ENCODE measurements at regions not wholly inside any gene's neighbourhood (a gene's known extent, or its start where the extent isn't known, plus 50 kb on each side); places are given as distances from the start of the nearest gene placed in this dataset.

DNA sequence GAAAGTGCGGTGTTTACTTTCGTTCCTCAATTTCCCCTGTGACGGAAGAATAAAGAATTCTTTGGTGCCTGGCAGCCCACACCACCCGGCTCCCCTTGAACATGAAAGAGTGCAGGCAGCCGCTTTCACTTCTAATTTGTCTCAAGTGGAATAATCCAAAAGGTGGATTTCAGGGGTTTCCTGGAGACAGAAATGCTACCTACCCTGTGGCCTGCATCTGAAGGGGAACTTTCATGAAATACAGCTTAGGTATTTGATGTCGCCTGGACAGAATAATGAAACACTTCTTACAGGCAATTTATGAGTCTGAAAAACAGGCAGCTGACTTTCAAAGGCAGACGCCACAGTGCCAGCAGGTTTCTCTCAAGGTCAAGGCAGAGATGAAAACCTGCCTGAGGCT, 169.5 kb upstream of the USP24 start:
- Histone ChIP-seq H3K4me3 (ENCODE audit: control insufficient read depth in 1 of 2, extremely low read depth in 1 of 2, low read length in 1 of 2) (no peak overlapping the region), H3K27me3 (replicated peaks in 1 of 2; ENCODE audit: control insufficient read depth in 2 of 2, extremely low read depth in 1 of 2, insufficient read depth in 2 of 2, low read length in 1 of 2) (no peaks in the 10 kb centered on the region), H3K4me1 (ENCODE audit: control insufficient read depth in 1 of 2, extremely low read depth in 1 of 2, insufficient read depth in 2 of 2, low read length in 2 of 2) (no peaks in the 10 kb centered on the region), H3K9me3 (no peaks in the 10 kb centered on the region), H3K36me3 (ENCODE audit: control insufficient read depth in 2 of 2, extremely low read depth in 1 of 2, insufficient read depth in 1 of 2, low read length in 1 of 2) (no peaks in the 10 kb centered on the region), H3K27ac (ENCODE audit: low read length) (no peak overlapping the region)
- Mint-ChIP-seq H3K27ac (no peak overlapping the region), H3K9me3 (peaks cover 0 to 3% (median 0%) of the 10 kb centered on the region in 3 donors), H3K4me1 (peaks cover 0 to 4% (median 2%) of the 10 kb centered on the region in 3 donors), H3K36me3 (no peaks in the 10 kb centered on the region), H3K4me3 (no peak overlapping the region), H3K27me3 (peaks cover 0 to 10% of the 10 kb centered on the region in 2 donors)
- no peak for DNase-seq
- 37% methylated on average over 2 of the region's 7 CpGs for WGBS (ENCODE audit: insufficient coverage)
- CTCF ChIA-PET = interaction anchor here in 1 of 2 donors (1.3 kb wide), 1 partner anchor 9 kb away, joined by 4 read pairs; no protein-coding TSS in a partner anchor
- ATAC-seq (replicated peaks in 1 of 4) = no peak
- POLR2A ChIA-PET = no interaction called here

DNA sequence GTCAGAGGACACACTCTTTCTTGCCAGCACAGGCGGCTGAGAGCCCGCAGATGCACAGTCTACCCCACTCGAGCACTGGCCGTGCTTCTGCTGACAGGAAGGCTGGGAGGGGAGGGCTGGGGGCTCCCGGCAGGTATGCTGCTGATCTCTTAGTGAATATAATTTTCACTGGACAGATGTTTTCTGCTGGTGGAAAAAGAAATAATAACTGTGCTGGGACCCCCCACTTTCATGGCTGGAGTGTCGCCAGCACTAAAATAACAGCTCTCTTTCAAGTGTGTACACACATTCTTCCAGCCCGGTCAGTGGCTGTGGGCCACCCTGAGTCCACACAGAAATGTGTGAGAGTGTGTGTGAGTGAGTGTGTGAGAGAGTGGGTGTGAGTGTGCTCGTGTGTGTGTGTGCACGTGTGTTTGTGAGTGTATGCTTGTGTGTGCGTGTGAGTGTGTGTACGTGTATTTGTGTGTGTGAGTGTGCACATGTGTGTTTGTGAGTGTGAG, 167.7 kb upstream of the USP24 start:
- Histone ChIP-seq H3K4me1 (ENCODE audit: control insufficient read depth in 1 of 2, extremely low read depth in 1 of 2, insufficient read depth in 2 of 2, low read length in 2 of 2) (no peaks in the 10 kb centered on the region), H3K4me3 (ENCODE audit: control insufficient read depth in 1 of 2, extremely low read depth in 1 of 2, low read length in 1 of 2) (no peak overlapping the region), H3K27me3 (replicated peaks in 1 of 2; ENCODE audit: control insufficient read depth in 2 of 2, extremely low read depth in 1 of 2, insufficient read depth in 2 of 2, low read length in 1 of 2) (no peaks in the 10 kb centered on the region), H3K27ac (ENCODE audit: low read length) (no peak overlapping the region), H3K9me3 (no peaks in the 10 kb centered on the region), H3K36me3 (ENCODE audit: control insufficient read depth in 2 of 2, extremely low read depth in 1 of 2, insufficient read depth in 1 of 2, low read length in 1 of 2) (no peaks in the 10 kb centered on the region)
- no peak overlapping the region for H3K27ac Mint-ChIP-seq
- peaks cover 0 to 10% of the 10 kb centered on the region in 2 donors for H3K27me3 Mint-ChIP-seq
- DNase-seq (no peak), ATAC-seq (replicated peaks in 1 of 4) (no peak)
- ChIA-PET POLR2A (interaction anchor here in 1 of 2 donors (0.7 kb wide), 2 partner anchors 10 to 927 kb away, joined by 3 to 4 read pairs; no protein-coding TSS in a partner anchor), CTCF (no interaction called here)
- H3K36me3 Mint-ChIP-seq = no peaks in the 10 kb centered on the region
- H3K9me3 Mint-ChIP-seq = peaks cover 0 to 3% (median 0%) of the 10 kb centered on the region in 3 donors
- WGBS (ENCODE audit: insufficient coverage) = 83% methylated on average over 3 of the region's 11 CpGs
- H3K4me3 Mint-ChIP-seq = no peak overlapping the region
- peaks cover 13 to 15% (median 14%) of the 10 kb centered on the region in 3 donors for H3K4me1 Mint-ChIP-seq

DNA sequence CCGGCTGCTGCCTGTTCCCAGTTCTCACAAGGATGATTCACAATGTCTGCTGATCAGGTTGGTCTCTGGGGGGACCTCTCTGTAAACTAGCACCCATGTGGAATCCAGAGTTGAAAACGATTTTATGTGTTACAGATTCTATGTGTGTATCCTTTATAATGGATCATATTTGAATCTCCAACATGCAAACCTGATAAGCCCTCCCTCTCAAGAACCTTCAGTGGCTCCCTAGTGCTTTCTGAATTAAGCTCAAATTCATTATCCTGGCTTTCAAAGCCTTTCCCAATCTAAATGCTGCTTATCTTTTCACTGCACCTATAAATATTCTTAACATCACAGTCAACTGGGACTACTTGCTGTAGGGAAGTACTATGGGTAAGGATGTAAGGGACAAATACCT, 166.8 kb upstream of the USP24 start:
- Histone ChIP-seq H3K9me3 (no peaks in the 10 kb centered on the region), H3K27me3 (replicated peaks in 1 of 2; ENCODE audit: control insufficient read depth in 2 of 2, extremely low read depth in 1 of 2, insufficient read depth in 2 of 2, low read length in 1 of 2) (no peaks in the 10 kb centered on the region), H3K4me3 (ENCODE audit: control insufficient read depth in 1 of 2, extremely low read depth in 1 of 2, low read length in 1 of 2) (no peak overlapping the region), H3K4me1 (ENCODE audit: control insufficient read depth in 1 of 2, extremely low read depth in 1 of 2, insufficient read depth in 2 of 2, low read length in 2 of 2) (no peaks in the 10 kb centered on the region), H3K27ac (ENCODE audit: low read length) (no peak overlapping the region), H3K36me3 (ENCODE audit: control insufficient read depth in 2 of 2, extremely low read depth in 1 of 2, insufficient read depth in 1 of 2, low read length in 1 of 2) (no peaks in the 10 kb centered on the region)
- Mint-ChIP-seq H3K27ac (no peak overlapping the region), H3K36me3 (no peaks in the 10 kb centered on the region), H3K9me3 (peaks cover 0 to 3% (median 0%) of the 10 kb centered on the region in 3 donors), H3K4me1 (peaks cover 13 to 15% (median 14%) of the 10 kb centered on the region in 3 donors), H3K27me3 (peaks cover 0 to 10% of the 10 kb centered on the region in 2 donors), H3K4me3 (no peak overlapping the region)
- POLR2A ChIA-PET = interaction anchor here in 1 of 2 donors (0.7 kb wide), 1 partner anchor 9 kb away, joined by 4 read pairs; no protein-coding TSS in a partner anchor
- 100% methylated on average over 1 of the region's 2 CpGs for WGBS (ENCODE audit: insufficient coverage)
- DNase-seq = no peak
- CTCF ChIA-PET = no interaction called here
- no peak for ATAC-seq (replicated peaks in 1 of 4)

DNA sequence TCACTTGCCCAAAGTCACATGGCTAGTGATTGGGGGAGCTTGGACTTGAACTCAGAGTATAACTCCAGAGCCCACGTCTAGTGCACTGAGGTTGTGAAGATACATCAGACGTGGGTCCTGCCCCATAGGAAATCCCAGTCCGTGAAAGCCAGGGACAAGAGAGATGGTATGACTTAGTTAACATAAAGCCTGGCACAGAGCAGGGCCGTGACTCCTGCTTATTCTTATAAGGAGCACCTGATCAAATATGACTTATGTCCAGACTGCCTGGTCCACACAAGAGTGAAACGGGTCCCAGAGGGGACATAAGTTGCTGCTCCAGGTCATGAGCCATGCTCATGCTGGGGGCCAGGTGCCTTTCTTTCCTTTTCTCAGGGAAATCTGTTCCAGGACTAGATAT, 166.3 kb upstream of the USP24 start:
- Histone ChIP-seq H3K4me3 (ENCODE audit: control insufficient read depth in 1 of 2, extremely low read depth in 1 of 2, low read length in 1 of 2) (no peak overlapping the region), H3K36me3 (ENCODE audit: control insufficient read depth in 2 of 2, extremely low read depth in 1 of 2, insufficient read depth in 1 of 2, low read length in 1 of 2) (no peaks in the 10 kb centered on the region), H3K9me3 (no peaks in the 10 kb centered on the region), H3K27me3 (replicated peaks in 1 of 2; ENCODE audit: control insufficient read depth in 2 of 2, extremely low read depth in 1 of 2, insufficient read depth in 2 of 2, low read length in 1 of 2) (no peaks in the 10 kb centered on the region), H3K27ac (ENCODE audit: low read length) (no peak overlapping the region), H3K4me1 (ENCODE audit: control insufficient read depth in 1 of 2, extremely low read depth in 1 of 2, insufficient read depth in 2 of 2, low read length in 2 of 2) (no peaks in the 10 kb centered on the region)
- Mint-ChIP-seq H3K27me3 (peaks cover 0 to 10% of the 10 kb centered on the region in 2 donors), H3K4me1 (peaks cover 13 to 15% (median 14%) of the 10 kb centered on the region in 3 donors), H3K9me3 (peaks cover 0 to 3% (median 0%) of the 10 kb centered on the region in 3 donors), H3K27ac (no peak overlapping the region), H3K36me3 (no peaks in the 10 kb centered on the region), H3K4me3 (no peak overlapping the region)
- WGBS (ENCODE audit: insufficient coverage) = 79% methylated on average over 5 of the region's 5 CpGs
- CTCF ChIA-PET = no interaction called here
- POLR2A ChIA-PET = no interaction called here
- DNase-seq (no peak), ATAC-seq (replicated peaks in 1 of 4) (no peak)

DNA sequence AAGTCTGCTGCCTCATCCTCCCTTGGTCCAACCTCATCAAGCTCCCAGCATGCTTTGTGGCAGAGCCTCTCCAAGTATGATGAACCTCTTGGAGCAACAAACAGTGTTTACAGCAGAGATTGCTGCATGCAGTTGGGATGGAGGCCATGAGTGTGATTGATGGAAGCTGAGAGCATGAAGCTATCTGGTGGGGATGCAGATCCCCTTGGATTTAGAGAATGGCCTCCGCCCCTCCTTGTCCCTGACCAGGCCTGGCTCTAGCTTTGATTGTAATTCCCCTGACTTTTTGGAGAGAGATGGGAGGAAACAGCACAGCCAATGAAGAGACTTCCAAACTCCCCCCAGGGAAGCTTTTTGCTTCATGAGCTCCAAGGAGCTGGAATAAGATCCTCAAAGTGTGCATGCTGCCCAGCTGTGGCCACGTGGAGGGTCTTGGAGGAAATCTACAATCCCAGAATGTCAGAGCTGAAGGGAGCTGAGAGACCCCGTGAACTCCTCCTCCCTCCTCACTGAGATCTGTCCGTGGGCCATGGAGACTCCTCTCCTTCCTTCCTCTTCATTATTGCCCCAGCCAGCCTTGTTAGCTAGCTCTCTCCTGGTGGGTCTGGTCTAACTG, 165.3 kb upstream of the USP24 start:
- no peak for ATAC-seq (replicated peaks in 1 of 4)

GRCh38 chr1:55378582-55378981, 163.4 kb upstream of the USP24 start:
- 23% methylated on average over 6 of the region's 10 CpGs for WGBS (ENCODE audit: insufficient coverage)
- Histone ChIP-seq H3K36me3 (ENCODE audit: control insufficient read depth in 2 of 2, extremely low read depth in 1 of 2, insufficient read depth in 1 of 2, low read length in 1 of 2) (no peaks in the 10 kb centered on the region), H3K27me3 (replicated peaks in 1 of 2; ENCODE audit: control insufficient read depth in 2 of 2, extremely low read depth in 1 of 2, insufficient read depth in 2 of 2, low read length in 1 of 2) (peaks cover 0 to 4% of the 10 kb centered on the region in 2 experiments), H3K27ac (ENCODE audit: low read length) (no peak overlapping the region), H3K4me1 (ENCODE audit: control insufficient read depth in 1 of 2, extremely low read depth in 1 of 2, insufficient read depth in 2 of 2, low read length in 2 of 2) (no peaks in the 10 kb centered on the region), H3K9me3 (no peaks in the 10 kb centered on the region), H3K4me3 (ENCODE audit: control insufficient read depth in 1 of 2, extremely low read depth in 1 of 2, low read length in 1 of 2) (no peak overlapping the region)
- no peaks in the 10 kb centered on the region for H3K9me3 Mint-ChIP-seq
- POLR2A ChIA-PET = no interaction called here
- peaks cover 11 to 13% (median 12%) of the 10 kb centered on the region in 3 donors for H3K4me1 Mint-ChIP-seq
- no peak overlapping the region for H3K4me3 Mint-ChIP-seq
- no peak overlapping the region for H3K27ac Mint-ChIP-seq
- CTCF ChIA-PET = interaction anchor here in 1 of 2 donors (0.6 kb wide), 1 partner anchor 763 kb away, joined by 3 read pairs; no protein-coding TSS in a partner anchor
- peaks cover 0 to 10% of the 10 kb centered on the region in 2 donors for H3K27me3 Mint-ChIP-seq
- DNase-seq (peak in 1 of 35 experiments; percentile 9), ATAC-seq (replicated peaks in 1 of 4) (no peak)
- no peaks in the 10 kb centered on the region for H3K36me3 Mint-ChIP-seq

More for the DNA sequence above, 165.3 kb upstream of the USP24 start:
- peaks cover 13 to 15% (median 14%) of the 10 kb centered on the region in 3 donors for H3K4me1 Mint-ChIP-seq
- Histone ChIP-seq H3K4me3 (ENCODE audit: control insufficient read depth in 1 of 2, extremely low read depth in 1 of 2, low read length in 1 of 2) (no peak overlapping the region), H3K36me3 (ENCODE audit: control insufficient read depth in 2 of 2, extremely low read depth in 1 of 2, insufficient read depth in 1 of 2, low read length in 1 of 2) (no peaks in the 10 kb centered on the region), H3K4me1 (ENCODE audit: control insufficient read depth in 1 of 2, extremely low read depth in 1 of 2, insufficient read depth in 2 of 2, low read length in 2 of 2) (no peaks in the 10 kb centered on the region), H3K9me3 (no peaks in the 10 kb centered on the region), H3K27me3 (replicated peaks in 1 of 2; ENCODE audit: control insufficient read depth in 2 of 2, extremely low read depth in 1 of 2, insufficient read depth in 2 of 2, low read length in 1 of 2) (peaks cover 0 to 1% of the 10 kb centered on the region in 2 experiments), H3K27ac (ENCODE audit: low read length) (no peak overlapping the region)
- H3K4me3 Mint-ChIP-seq = no peak overlapping the region
- no peak for DNase-seq
- H3K27ac Mint-ChIP-seq = no peak overlapping the region
- no peaks in the 10 kb centered on the region for H3K36me3 Mint-ChIP-seq
- no peaks in the 10 kb centered on the region for H3K9me3 Mint-ChIP-seq
- H3K27me3 Mint-ChIP-seq = peaks cover 0 to 10% of the 10 kb centered on the region in 2 donors
- POLR2A ChIA-PET = no interaction called here
- 83% methylated on average over 1 of the region's 4 CpGs for WGBS (ENCODE audit: insufficient coverage)
- CTCF ChIA-PET = interaction anchor here (0.6 kb wide), 2 partner anchors 23 to 71 kb away, joined by 3 to 4 read pairs; no protein-coding TSS in a partner anchor
